ENCODE measurements at regions not wholly inside any gene's neighbourhood (a gene's known extent, or its start where the extent isn't known, plus 50 kb on each side); places are given as distances from the start of the nearest gene placed in this dataset.
"Not testable (repeated sequence)": the region's sequence is repeated elsewhere in the genome, so short reads cannot be mapped to it uniquely, and the experiment has no call there.

DNA sequence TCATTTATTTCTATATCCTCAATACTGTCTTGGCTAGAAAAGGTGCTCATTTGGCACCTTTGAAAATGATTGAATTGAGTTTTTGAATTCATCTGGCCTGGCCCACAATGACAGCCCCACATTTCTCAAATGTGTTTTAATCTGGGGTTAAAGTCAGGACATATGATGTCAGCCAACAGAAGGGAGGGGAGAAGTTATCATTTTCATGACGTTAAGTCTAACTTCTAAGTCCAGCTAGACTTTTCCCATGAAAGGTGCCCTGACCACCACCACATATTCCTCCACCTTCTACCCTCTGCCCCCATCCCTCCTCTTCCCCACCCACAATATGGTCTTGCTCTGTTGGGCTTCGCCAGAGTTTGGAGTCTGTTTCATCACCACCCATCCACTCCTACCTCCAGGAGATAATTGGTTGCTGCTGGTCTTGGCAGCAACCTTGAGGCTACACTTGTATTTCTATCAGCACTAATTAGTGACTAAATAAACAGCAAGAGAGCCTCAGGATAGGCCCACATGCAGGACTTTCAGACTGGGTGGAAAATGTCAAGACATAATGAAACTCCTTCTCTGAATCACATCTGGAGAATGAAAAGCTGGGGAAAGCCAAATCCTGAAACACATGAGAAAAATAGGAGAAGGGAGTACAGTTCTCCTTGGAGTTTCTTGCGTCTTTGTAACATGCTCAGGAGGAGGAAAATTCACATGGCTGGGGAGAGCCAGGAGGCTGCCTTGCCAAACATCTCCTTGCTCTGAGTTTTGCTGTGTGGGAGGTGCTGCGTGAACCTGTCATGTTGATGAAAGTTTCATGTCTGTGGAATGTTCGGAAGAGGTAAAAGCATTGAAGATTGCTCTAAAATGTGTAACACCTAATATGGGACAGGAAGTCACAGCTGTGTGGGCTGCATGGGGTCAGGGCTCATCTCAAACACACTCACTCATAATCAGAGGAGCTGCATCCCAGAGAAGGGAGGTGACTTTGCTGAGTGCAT, 544.7 kb upstream of the KLF4 start:
- ChIA-PET CTCF (no interaction called here), POLR2A (no interaction called here)
- no peaks in the 10 kb centered on the region for H3K27me3 Mint-ChIP-seq
- intact Hi-C loops (cut with micrococcal nuclease) = no loop called here
- TF ChIP-seq, protein P1, sequence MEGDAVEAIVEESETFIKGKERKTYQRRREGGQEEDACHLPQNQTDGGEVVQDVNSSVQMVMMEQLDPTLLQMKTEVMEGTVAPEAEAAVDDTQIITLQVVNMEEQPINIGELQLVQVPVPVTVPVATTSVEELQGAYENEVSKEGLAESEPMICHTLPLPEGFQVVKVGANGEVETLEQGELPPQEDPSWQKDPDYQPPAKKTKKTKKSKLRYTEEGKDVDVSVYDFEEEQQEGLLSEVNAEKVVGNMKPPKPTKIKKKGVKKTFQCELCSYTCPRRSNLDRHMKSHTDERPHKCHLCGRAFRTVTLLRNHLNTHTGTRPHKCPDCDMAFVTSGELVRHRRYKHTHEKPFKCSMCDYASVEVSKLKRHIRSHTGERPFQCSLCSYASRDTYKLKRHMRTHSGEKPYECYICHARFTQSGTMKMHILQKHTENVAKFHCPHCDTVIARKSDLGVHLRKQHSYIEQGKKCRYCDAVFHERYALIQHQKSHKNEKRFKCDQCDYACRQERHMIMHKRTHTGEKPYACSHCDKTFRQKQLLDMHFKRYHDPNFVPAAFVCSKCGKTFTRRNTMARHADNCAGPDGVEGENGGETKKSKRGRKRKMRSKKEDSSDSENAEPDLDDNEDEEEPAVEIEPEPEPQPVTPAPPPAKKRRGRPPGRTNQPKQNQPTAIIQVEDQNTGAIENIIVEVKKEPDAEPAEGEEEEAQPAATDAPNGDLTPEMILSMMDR (IDR thresholded peaks at IDR 0.05) = no peak
- ATAC-seq (ENCODE audit: low read depth) (no peak), DNase-seq (no peak)
- no peak overlapping the region for H3K4me3 Mint-ChIP-seq
- H3K9me3 Mint-ChIP-seq = peaks cover 6% of the 10 kb centered on the region
- no peaks in the 10 kb centered on the region for H3K36me3 Mint-ChIP-seq (ENCODE audit: low read depth)
- H3K4me1 Mint-ChIP-seq = no peaks in the 10 kb centered on the region
- no peak overlapping the region for H3K27ac Mint-ChIP-seq

DNA sequence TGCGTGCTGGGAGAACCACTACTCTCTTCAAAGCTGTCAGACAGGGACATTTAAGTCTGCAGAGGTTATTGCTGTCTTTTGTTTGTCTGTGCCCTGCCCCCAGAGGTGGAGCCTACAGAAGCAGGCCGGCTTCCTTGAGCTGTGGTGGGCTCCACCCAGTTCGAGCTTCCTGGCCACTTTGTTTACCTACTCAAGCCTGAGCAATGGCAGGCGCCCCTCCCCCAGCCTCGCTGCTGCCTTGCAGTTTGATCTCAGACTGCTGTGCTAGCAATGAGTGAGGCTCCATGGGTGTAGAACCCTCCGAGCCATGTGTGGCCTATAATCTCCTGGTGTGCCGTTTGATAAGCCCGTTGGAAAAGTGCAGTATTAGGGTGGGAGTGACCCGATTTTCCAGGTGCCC, 542.5 kb upstream of the KLF4 start:
- CTCF ChIA-PET; H3K9me3 Mint-ChIP-seq; H3K4me1 Mint-ChIP-seq; intact Hi-C loops (cut with micrococcal nuclease); DNase-seq; ATAC-seq (ENCODE audit: low read depth); POLR2A ChIA-PET; H3K27ac Mint-ChIP-seq; H3K27me3 Mint-ChIP-seq; H3K4me3 Mint-ChIP-seq; H3K36me3 Mint-ChIP-seq (ENCODE audit: low read depth): not testable (repeated sequence)

DNA sequence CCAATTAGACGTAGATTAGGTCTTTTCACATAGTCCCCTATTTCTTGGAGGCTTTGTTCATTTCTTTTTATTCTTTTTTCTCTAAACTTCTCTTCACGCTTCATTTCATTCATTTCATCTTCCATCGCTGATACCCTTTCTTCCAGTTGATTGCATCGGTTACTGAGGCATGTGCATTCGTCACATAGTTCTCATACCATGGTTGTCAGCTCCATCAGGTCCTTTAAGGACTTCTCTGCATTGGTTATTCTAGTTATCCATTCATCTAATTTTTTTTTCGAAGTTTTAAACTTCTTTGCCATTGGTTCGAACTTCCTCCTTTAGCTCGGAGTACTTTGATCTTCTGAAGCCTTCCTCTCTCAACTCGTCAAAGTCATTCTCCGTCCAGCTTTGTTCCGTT, 541.7 kb upstream of the KLF4 start:
- POLR2A ChIA-PET; H3K36me3 Mint-ChIP-seq (ENCODE audit: low read depth); H3K4me1 Mint-ChIP-seq; CTCF ChIA-PET; H3K27me3 Mint-ChIP-seq; H3K4me3 Mint-ChIP-seq; intact Hi-C loops (cut with micrococcal nuclease); H3K9me3 Mint-ChIP-seq; ATAC-seq (ENCODE audit: low read depth); DNase-seq; H3K27ac Mint-ChIP-seq: not testable (repeated sequence)

GRCh38 chr9:108026718-108027117, 537.1 kb upstream of the KLF4 start:
- POLR2A ChIA-PET; CTCF ChIA-PET; H3K4me1 Mint-ChIP-seq; H3K4me3 Mint-ChIP-seq; H3K36me3 Mint-ChIP-seq (ENCODE audit: low read depth); H3K27ac Mint-ChIP-seq; ATAC-seq (ENCODE audit: low read depth); H3K27me3 Mint-ChIP-seq; H3K9me3 Mint-ChIP-seq; DNase-seq; intact Hi-C loops (cut with micrococcal nuclease): not testable (repeated sequence)

- Mint-ChIP-seq H3K27ac (no peak overlapping the region), H3K9me3 (no peaks in the 10 kb centered on the region), H3K36me3 (ENCODE audit: low read depth) (no peaks in the 10 kb centered on the region), H3K27me3 (no peaks in the 10 kb centered on the region), H3K4me3 (no peak overlapping the region), H3K4me1 (no peaks in the 10 kb centered on the region)
- TF ChIP-seq, protein P1 (IDR thresholded peaks at IDR 0.05) = no peak
- POLR2A ChIA-PET = no interaction called here
- DNase-seq (no peak), ATAC-seq (ENCODE audit: low read depth) (no peak)
- intact Hi-C loops (cut with micrococcal nuclease) = no loop called here
- CTCF ChIA-PET = no interaction called here
Observed at GRCh38 chr9:108024604-108025003, 535.0 kb upstream of the KLF4 start.

DNA sequence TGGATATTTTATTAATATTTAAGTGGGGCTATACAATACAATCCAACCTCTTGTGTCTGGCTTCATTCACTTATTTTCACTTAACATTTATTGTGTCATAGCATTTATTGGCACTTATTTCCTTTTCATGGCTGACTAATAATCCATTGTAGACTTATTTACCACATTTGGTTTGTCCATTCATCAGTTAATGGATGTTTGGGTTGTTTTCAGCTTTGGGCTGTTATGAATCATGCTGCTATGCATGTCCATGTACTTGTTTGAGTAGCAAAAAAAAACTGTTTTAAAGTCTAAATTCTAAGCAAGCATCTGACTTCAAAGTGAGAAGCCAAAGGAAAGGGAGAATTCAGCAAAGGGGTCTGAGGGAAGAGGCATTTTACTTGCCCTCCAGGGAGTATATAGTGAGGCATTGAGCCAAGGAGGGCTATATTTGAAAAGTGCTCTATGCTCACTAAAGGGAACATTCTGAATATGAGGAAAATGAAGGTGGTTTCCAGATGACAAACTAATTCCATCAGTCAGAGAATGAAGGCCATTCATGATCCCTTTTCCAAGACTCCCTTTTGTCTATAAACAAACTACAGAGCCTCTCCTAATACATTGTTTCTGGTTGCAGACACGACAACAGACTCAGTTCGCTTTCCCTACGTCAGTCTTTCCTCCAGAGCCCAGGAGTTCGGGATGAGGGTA, 532.8 kb upstream of the KLF4 start:
- intact Hi-C loops (cut with micrococcal nuclease) = no loop called here
- ChIA-PET POLR2A (no interaction called here), CTCF (no interaction called here)
- H3K27ac Mint-ChIP-seq = no peak overlapping the region
- TF ChIP-seq, protein P1 (IDR thresholded peaks at IDR 0.05) = no peak
- H3K36me3 Mint-ChIP-seq (ENCODE audit: low read depth) = no peaks in the 10 kb centered on the region
- DNase-seq = no peak
- H3K4me1 Mint-ChIP-seq = no peaks in the 10 kb centered on the region
- no peak overlapping the region for H3K4me3 Mint-ChIP-seq
- no peak for ATAC-seq (ENCODE audit: low read depth)
- H3K9me3 Mint-ChIP-seq = no peaks in the 10 kb centered on the region
- H3K27me3 Mint-ChIP-seq = no peaks in the 10 kb centered on the region
